Fibroblast of the aortic adventitia (primary cell): ENCODE measurements at regions not wholly inside any gene's neighbourhood (a gene's known extent, or its start where the extent isn't known, plus 50 kb on each side); places are given as distances from the start of the nearest gene placed in this dataset.

Source experiments
- DNase-seq: peaks from one replicate; pipeline ENCODE4 v3.0.0-alpha.2; 2010; ENCODE audit warnings: low read depth
- H3K4me3 ChIP-seq: 2 replicates; pipeline ENCODE4 v1.5.1; 2011; ENCODE audit warnings: low read depth, mild to moderate bottlenecking, control low read depth, low read length, moderate library complexity
- TF ChIP-seq, protein P1 (sequence below): IDR thresholded peaks from 2 replicates; pipeline ENCODE4 v1.5.1; 2011; ENCODE audit warnings: mild to moderate bottlenecking, low read length, control low read depth, inconsistent platforms; ENCODE audit not compliant: insufficient read depth

DNA sequence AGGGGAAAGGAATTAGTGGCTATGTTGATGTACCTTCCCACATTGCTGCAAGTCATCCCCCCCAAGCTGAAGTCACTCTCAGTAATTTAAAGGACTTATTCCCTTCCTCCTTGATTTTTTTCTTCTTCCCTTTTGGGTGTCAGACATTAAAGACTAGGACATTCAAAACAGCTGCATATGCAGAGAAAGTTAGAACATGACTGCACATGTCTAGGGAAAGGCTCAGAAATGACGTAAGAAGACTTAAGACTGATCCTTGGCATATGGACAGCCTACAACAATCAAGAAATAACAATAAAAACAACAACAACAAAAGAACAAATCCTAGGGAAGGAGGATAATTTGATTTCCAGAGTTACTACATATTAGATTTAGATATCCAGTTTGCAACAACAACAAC is 997.5 kb downstream of the TLE4 start:
- TF ChIP-seq, protein P1, sequence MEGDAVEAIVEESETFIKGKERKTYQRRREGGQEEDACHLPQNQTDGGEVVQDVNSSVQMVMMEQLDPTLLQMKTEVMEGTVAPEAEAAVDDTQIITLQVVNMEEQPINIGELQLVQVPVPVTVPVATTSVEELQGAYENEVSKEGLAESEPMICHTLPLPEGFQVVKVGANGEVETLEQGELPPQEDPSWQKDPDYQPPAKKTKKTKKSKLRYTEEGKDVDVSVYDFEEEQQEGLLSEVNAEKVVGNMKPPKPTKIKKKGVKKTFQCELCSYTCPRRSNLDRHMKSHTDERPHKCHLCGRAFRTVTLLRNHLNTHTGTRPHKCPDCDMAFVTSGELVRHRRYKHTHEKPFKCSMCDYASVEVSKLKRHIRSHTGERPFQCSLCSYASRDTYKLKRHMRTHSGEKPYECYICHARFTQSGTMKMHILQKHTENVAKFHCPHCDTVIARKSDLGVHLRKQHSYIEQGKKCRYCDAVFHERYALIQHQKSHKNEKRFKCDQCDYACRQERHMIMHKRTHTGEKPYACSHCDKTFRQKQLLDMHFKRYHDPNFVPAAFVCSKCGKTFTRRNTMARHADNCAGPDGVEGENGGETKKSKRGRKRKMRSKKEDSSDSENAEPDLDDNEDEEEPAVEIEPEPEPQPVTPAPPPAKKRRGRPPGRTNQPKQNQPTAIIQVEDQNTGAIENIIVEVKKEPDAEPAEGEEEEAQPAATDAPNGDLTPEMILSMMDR, result no peak
- H3K4me3 ChIP-seq, result no peak overlapping the region
- no peak for DNase-seq

GRCh38 chr9:80561526-80561925 is 989.8 kb downstream of the TLE4 start:
- TF ChIP-seq, protein P1, result no peak
- H3K4me3 ChIP-seq, result no peak overlapping the region
- no peak for DNase-seq

GRCh38 chr9:80560976-80561375 is 989.2 kb downstream of the TLE4 start:
- TF ChIP-seq, protein P1, result no peak
- DNase-seq, result no peak
- no peak overlapping the region for H3K4me3 ChIP-seq

- no peak overlapping the region for H3K4me3 ChIP-seq
- no peak for DNase-seq
- TF ChIP-seq, protein P1, result no peak
Observed at GRCh38 chr9:80557256-80557655, 985.5 kb downstream of the TLE4 start.

DNA sequence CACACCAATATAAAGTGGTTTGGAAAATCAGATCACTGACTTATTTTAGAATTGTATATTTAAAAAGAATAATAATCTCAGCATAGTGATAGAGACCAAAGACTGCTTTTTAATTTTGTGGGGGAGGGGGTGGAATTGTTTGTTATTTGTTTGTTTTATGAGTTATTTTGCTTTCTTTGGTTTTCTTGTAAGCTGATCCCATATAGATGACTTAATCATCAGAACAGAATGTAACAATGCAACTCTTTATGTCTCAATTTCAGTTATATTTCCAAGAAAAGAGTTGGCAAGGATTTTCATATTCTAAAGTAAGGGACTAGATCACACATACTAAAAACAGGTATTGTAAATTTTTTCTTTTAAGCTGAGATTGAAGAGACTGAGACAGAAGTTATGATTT is 984.9 kb downstream of the TLE4 start:
- TF ChIP-seq, protein P1, result no peak
- H3K4me3 ChIP-seq, result no peak overlapping the region
- DNase-seq, result no peak

DNA sequence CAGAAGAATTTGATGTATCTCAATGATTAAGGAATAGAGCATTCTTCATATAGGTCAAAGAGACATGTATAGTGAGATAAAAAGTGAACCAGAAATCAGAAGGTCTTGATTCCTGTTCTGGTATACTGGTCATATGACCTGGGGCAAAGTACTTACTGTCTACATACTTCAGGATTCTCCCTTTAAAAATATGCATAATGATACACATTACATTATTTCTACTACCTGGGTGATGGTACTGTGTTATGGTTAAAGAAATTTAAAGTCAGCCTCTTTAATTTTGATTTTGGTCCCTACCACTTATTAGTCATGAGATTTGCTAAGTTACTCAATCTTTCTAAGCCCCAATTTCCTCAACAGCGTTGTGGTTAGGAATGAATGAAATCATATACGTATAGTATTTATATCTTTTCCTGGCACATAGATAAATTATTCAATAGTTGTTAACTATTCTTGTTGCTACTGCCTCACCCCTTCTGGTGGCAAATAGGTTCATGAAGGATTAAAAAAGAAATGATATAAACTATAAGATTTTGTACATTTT is 984.1 kb downstream of the TLE4 start:
- H3K4me3 ChIP-seq, result no peak overlapping the region
- DNase-seq, result no peak
- TF ChIP-seq, protein P1, result no peak

DNA sequence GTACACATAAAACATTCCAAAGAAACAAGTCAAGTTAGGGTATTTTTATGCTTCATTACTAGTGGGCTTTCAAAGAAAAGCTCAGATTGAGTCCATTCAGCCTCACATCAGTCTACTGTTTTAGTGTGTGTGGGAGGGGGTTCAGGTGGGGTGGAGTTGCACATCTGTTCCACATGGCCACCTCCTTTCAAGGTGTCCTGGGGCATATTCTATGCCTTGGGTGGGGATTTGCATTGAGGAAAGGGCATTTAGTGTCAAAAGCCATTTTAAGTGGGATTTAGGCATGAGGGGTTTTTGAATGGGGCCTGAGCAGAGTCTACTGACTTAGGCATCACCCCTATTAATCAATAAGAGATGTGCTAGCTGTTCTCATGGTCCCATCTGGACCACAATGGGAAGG is 983.1 kb downstream of the TLE4 start:
- no peak for DNase-seq
- H3K4me3 ChIP-seq, result no peak overlapping the region
- TF ChIP-seq, protein P1, result no peak
